GM18519 (cell line): ENCODE measurements at regions not wholly inside any gene's neighbourhood (a gene's known extent, or its start where the extent isn't known, plus 50 kb on each side); places are given as distances from the start of the nearest gene placed in this dataset.

Experiments used
- ATAC-seq: cut with Tn5 transposase; IDR thresholded peaks from one replicate; pipeline ENCODE4 v1.9.1; 2021; ENCODE audit warnings: mild to moderate bottlenecking, moderate library complexity; ENCODE audit not compliant: unreplicated experiment, low FRiP score

DNA sequence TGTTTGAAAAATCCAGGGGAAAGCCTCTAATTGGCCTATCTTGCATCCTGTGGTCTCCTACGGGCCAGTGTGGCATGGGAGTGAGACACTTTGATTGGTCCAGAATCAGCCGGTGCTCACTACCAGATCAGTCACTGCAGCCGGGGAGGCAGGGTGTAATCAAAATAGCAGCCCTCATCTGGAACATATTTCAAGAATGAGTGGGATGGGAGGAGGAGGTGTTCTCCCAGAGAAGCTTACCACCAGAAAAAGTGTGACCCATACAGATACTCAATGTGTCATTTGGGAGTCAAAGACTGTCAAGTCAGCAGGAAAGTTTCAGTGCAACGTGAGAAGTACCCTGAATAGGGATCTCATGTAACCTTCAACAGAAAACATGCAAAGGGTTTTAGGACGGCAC is 393.9 kb upstream of the SLC14A2 start:
- ATAC-seq: no peak

DNA sequence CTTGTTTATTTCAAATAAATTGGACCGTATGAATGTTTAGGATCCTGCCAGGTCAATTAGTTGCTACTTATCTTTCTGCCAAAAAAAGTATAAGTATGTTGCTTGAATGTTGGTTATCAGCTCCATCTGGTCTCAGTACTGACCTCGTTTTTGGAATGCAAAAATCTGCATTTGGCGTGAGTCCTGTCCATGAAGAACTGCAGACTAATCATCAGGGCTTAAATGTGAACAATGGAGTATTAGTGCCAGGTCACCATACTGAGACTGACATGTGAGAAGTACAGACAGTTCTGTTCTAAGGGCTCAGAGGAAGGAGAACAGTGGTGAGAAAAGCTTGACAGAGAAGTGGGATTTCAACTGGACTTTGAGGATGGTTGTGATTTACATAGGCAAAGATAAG is 393.1 kb upstream of the SLC14A2 start:
- ATAC-seq: no peak

DNA sequence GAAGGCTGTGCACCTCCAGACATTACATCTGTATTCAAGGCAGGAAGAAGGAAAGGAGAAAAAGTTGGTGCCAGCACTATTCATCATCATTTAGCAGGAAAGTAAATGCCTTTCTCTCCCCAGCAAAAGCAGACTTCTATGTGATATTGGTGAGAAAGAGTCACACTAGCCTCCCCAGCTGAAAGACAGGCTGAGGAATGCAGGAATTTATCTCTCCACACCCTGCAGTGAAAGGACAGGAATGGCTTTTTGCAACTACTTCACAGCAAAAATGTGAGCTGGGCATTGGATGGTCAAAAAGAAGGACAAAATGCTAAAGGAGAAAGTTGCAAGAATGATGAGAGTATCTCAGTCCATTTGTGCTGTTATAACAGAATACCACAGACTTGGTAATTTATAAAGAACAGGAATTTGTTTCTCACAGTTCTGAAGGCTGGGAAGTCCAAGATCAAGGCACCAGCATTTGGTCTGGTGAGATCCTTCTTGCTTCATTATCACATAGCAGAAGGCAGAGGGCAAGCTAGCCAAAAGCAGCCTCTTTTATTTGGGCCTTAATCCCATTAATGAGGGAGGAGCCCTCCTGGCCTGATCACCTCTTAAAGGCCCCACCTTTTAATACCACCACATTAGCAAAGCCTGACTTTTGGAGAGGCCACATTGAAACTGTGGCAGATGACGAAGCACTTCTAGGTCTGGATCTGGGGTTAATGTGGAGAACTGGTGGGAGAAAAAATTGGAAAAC is 388.1 kb upstream of the SLC14A2 start:
- no peak for ATAC-seq

DNA sequence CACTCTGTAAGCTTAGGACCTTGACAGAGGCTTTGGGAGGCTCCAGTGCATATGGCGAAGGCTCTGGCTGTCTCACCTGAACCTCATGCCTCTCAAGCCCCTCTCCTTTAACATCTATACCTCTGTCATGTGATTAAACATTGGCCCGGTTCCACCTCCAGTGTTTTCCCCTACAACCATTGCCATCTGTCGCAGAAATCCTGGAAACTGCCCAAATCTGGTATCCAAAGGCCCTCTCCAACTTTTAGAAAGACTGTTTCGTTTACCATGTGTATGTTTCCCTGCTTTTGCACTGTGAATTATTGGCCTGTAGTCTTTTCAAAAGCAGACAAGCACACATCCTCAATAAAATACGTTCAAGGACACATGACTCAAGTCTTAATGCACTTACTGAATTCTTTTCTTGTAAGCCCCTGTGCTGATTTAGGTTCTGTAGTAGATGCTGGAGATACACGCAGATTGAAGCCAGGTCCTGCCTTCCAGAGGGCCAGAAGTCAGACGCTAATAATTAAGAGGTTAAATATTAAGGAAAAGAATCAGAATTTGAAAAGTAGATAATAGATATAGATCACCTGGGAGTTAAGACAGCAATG is 386.4 kb upstream of the SLC14A2 start:
- no peak for ATAC-seq

DNA sequence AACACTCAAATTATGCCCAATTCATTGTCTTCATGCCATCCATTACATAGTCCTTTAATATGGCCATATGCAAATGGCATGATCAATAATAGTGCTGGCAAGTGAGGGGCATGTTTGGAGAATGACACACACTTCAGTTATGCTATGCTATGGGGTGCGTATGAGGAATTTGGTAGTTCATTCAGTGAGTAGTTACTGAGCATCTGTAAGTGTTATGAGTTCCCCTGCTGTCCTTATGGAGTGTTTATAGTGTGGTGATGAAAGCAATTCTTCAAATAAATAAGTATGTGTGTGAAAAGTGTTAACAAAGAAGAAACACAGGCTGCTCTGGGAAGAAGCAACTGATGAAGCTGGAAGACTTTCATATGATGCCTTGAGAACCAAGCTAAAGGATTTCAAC is 383.7 kb upstream of the SLC14A2 start:
- no peak for ATAC-seq

DNA sequence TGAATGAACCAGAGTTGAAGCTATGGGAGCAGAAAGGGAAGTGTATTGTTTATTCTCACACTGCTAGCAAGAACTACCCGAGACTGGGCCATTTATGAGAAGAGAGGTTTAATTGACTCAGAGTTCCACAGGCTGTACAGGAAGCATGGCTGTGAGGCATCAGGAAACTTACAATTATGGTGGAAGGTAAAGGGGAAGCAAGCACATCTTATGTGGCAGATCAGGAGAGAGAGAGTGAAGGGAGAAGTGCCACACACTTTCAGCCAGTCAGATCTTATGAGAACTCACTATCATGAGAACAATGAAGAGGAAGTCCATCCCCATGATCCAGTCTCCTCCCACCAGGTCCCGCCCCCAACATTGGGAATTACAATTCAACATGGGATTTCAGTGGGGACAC is 383.2 kb upstream of the SLC14A2 start:
- no peak for ATAC-seq

DNA sequence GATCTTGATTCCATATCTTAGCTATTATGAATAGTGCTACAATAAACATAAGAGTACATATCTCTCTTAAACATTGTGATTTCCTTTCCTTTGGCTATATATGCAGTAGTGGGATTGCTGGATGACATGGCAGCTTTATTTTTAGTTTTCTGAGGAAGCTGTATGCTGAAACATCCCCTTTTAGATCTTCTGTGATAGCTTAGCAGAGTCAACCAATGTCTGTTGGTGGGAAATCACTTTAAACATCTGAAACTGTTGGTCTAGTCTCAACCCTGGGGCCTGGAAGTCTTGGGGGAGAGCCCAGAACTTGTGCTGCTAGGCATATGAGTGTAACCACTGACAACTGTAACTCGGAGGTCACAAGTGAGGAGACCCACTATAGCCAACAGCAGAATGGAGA is 378.6 kb upstream of the SLC14A2 start:
- ATAC-seq: no peak

DNA sequence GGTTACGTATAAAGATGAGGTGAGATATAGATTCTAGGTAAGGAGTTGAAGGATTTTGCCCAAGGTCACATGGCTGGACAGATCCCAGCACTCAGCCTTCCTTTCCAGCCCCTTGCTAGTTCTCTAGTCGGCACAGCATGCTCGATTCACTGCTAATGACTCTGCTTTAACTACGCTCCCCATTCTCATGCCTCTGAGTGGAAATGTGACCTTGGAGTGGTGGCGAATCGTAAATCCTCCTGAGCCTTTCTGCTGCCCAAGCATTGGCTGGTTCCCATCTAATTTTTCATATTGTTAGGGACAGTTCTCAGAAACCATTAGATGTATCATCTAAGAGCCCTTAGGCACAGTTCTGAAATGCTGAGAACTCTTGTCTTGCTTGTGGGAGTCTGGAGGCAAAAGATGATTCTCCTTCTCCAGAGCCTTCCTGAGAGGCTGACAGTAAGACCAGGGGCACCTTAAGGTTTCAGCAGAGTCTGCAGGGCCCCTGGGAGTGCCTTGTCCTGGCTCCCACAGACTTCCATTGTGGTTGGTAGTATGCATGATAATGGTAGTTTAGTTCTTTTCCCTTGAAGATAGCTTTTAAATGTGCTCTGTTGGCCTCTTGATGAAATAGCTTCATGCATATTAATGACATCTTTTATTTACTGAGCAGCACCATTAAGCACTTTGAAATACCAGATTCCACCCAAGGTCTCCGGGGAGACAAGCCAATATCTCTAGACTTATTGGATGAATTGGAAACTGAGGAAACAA is 377.8 kb upstream of the SLC14A2 start:
- no peak for ATAC-seq

DNA sequence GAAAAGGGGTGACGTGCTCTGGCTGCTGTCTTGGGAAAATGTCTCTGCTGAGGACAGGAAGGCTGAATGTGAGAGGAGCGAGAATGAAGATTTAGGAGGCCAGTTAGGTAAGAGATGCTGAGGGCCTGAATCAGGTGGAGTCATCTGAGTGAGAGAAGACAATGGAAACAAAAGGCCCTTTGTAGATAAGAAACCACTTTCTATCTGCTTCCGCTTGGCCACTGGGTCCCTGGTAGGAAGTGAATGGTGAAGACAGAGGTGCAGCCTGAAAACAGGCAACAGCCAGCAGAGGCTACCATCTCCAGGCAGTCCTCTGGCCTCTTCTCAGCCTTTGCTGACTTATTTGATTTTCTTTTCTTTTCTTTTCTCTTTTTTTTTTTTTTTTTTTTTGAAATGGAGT is 374.0 kb upstream of the SLC14A2 start:
- ATAC-seq: no peak

DNA sequence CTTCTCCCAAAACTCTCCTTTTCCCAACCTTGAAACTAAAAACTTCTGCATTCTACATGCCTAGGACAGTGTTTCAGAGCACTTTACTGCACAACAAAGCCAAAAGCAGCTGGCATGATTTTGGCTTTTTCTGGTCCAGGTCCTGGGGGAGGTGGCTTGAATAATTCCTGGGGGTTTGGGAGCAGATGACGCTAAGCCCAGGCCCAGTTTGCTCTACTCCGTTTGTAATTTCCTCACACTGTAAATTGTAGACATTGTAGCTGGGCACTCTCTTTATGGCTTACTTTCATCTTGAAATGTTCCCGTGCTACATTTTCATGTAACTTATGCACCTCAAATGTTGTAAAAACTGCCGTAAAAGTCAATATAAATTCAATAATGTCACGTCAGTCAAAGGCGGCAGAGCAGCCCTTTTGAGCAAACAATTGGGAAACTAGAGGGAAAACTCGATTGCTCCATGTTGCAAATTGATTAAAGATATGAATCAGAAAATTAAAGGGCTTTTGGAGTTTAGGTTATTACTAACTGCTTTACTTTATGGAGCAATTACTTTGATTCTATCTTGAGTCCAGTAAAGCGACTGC is 373.2 kb upstream of the SLC14A2 start:
- ATAC-seq: no peak

DNA sequence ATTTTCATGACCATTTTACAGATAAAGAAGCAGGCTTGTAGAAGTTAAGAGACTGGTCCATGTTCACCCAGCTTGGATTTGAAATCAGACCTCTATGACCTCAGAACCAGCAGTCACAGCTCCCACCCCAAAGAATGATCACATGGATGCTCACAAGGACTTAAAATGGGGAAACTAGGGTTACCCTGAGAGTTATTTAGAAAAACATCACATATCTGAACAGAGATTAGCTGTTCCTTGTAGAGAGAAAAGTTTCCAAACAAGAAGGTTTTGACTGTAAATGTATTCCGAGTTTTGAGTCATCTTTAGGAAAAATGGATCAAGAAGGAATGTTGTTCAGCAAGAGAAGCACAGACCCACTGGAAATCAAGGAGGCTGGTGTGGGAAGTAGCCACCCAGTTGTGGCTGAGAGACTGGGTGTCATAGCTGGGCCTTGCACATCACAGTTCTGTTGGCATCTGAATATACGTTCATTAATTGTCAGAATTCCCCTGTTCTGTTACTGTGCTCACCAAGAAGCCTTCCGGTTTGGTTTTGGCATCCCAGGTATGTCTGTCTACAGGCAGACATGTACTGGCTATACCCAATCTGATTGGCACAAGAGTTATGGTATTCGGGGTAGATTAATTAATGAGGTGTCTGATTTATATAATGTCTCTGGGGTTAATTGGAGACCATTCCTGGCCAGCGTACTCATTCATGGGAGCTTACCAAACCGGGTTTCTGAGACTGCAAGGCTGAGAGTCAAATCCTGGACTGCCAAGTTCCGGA is 371.8 kb upstream of the SLC14A2 start:
- no peak for ATAC-seq

DNA sequence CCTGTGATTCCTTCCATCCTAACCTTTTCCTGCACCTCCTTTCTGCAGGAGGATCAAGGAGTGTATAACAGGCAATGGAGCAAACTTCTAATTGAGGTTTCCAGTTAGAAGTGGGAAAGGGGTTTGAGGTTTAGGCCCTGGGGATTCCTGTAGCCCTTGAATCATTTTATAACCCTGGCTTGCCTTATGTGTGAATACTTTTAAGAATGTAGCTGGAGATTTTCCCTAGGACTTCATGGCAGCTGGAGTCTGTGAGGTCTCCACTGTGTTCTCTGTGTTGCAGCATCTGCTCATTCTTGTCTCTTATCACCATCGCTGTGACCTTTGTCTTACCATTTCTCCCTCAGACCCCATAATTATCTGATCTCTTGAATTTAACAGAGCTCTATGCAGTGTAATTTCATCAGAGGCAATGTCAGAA is 370.2 kb upstream of the SLC14A2 start:
- no peak for ATAC-seq

DNA sequence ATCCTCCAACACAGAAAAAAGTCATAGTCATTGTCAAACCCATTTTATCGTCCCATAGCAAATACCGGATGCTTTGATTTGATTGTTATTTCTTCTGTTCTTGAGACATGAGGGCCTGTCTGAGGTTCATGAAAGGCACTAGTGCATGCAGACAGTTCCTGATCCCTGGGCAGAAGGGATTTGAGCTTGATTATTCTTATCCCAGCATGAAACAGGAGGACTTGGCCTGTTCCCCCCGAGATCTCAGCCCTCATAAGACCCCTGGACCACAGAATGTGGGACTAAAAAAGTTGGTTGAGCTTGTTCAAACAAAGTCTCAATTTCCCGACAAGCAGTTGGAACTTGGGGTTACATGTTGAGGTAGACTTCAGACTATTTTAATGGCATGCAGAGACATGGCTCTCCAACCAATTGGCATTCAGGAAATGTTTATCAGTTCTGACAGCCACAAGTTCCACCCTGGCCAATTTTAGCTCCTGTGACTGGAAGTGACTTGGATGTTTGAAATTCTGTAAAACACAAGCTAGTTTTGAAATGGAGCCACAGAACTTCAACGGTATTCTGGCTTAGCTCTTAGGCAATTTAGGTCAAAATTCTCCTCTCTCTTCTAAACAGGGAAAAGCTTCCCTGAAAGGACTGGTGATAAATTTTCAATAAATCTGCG is 366.9 kb upstream of the SLC14A2 start:
- ATAC-seq: no peak

DNA sequence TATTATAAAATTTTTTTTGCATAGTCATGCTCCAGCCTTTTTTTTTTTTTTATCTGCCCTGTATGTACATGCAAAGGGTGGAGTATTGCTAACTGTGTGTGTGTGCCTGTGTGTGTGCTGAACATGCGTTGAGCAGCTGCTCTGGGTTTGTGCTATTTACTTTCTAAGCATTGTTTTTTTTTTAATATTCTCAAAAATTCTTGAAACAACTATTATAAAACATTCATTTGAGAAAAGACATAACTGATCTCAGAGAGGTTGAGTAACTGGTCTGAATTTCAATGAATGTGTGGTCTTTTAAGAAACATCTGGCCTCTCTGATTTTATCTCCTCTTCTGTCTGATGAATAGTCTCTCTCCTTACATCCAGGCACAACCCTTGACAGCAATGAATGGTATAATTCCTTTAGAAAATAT is 366.0 kb upstream of the SLC14A2 start:
- no peak for ATAC-seq

DNA sequence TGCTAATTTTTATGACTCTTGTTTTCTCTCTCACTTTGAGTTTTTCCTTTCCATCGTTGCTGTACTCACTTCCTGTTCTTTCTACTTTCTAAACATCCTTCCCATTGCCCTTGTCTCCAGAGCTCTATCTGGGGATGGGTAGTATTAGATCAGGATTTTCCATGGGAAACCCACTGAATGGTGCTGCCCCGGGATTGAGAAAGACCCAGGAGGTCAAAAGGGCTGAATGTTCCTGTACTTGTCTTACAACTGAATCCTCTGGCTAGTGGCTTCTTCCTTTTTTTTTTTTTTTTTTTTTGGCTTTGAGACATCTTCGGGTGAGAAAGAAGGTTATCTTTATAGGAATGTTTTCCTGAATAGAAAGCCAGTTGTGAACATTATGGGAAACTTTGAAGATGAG is 364.8 kb upstream of the SLC14A2 start:
- no peak for ATAC-seq

DNA sequence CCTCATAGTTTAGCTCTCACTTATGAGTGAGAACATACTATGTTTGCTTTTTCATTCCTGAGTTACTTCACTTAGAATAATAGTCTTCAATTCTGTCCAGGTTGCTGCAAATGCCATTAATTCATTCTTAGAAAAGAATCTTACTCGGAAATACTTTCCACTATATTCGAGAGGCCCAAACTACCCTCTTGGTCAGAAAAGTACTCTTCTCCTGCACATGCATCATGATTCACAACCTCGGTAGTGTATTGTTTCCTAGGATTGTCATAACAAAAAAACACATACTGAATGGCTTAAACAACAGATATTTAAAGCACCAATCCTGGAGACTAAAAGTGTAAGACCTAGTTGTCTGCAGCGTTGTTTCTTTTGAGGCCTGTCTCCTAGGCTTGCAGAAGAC is 364.0 kb upstream of the SLC14A2 start:
- ATAC-seq: no peak

DNA sequence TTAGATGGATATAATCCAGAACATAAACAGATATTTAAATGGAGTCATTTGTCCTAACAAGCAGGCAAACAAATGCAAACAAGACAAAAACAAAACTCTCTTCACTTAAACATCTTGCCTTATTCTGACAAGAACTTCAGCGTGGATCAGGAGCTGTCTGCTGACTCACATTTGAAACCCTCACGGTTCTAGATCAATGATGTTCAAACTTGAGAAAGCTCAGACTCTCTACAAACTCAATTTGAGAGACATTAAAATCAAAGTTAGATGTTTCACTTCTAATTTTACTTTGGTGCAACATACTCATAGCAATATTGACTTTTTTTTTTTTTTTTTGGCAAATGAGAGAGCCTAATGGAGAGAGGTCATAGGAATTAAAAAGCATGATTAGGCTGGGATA is 362.8 kb upstream of the SLC14A2 start:
- no peak for ATAC-seq

DNA sequence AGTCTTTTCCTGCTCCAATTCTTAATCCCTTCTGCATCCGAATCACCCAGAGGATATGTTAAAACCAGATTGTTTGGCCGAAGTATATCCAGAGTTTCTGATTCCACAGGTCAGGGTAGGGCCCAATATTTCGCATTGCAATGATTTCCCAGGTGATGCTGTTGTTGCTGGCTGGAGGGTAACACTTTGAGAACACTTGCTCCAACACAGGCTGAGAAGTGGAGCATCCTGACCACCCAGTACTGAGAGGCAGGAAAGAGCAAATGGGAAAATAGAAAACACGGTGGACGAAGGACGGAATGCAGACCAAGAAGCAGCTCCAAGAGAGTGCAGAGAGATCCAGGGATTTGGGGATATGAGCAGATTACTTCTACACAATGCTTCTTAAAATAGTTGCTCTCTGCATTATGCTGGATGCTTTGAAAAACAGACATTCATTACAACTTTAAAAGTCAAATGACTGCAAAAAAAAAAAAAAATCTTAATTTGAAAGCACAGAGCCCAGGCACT is 362.2 kb upstream of the SLC14A2 start:
- ATAC-seq: no peak

DNA sequence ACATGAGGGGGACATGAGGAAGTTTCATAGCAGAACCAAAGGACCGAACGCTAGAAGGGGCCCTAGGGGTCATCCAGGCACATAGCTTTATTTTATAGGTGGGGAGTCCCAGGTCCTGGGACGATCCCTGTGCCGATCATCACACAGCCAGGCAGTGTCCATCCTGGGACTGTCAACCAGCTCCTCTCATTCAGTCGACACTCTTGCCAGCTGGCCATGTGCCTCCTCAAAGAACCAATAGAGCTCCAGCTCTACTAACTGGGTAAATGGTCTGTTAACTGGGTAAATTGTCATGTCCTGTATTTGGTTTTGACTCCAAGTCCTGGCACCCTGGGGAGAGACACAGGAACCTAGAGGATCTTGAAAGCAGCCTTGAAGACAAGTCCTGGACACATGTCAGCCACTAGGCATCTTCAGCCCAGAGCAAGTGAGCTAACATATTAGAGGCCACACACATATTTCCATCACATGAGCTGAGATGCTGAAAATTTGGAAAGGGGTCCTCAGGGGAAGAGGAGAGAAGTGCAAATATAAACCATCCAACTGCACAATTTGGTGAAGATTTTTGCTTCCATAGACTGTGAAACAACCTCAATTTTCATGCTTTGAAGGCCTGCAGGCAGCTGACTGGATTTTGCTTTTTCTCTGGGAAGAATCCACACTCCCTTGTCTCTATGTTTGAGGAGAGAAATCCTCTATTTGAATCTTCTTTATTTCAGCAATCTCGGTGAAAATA is 361.1 kb upstream of the SLC14A2 start:
- no peak for ATAC-seq
